ENCODE measurements at regions not wholly inside any gene's neighbourhood (a gene's known extent, or its start where the extent isn't known, plus 50 kb on each side); places are given as distances from the start of the nearest gene placed in this dataset.

- TF ChIP-seq, protein P1, sequence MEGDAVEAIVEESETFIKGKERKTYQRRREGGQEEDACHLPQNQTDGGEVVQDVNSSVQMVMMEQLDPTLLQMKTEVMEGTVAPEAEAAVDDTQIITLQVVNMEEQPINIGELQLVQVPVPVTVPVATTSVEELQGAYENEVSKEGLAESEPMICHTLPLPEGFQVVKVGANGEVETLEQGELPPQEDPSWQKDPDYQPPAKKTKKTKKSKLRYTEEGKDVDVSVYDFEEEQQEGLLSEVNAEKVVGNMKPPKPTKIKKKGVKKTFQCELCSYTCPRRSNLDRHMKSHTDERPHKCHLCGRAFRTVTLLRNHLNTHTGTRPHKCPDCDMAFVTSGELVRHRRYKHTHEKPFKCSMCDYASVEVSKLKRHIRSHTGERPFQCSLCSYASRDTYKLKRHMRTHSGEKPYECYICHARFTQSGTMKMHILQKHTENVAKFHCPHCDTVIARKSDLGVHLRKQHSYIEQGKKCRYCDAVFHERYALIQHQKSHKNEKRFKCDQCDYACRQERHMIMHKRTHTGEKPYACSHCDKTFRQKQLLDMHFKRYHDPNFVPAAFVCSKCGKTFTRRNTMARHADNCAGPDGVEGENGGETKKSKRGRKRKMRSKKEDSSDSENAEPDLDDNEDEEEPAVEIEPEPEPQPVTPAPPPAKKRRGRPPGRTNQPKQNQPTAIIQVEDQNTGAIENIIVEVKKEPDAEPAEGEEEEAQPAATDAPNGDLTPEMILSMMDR (IDR thresholded peaks at IDR 0.05; ENCODE audit: low read depth, low read length): no peak
- in situ Hi-C loops (cut with HindIII; ENCODE audit: low sequenced_read_pairs): no loop called here
- no peak overlapping the region for H3K4me3 ChIP-seq (ENCODE audit: low read depth, low read length)
- no peak for DNase-seq (ENCODE audit: low read depth, low spot score)
Observed at GRCh38 chr13:58306062-58306461, 674.5 kb downstream of the PCDH17 start.

DNA sequence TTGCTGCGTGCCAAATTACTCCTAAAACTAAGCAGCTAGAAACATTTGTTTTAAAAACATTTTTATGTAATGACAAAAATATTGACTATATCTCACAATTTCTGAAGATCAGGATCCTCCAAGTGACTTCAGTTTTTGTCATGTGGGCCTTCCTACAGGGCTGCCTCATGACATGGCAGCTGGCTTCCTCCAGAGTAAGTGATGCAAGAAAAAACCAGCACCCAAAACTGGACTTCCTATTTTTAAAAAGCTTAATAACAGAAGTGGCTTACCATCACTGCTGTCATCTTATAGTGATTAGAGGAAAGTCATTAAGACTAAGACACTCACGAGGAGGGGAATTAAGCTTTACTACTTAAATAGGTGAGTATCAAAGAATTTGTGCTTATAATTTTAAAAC, 681.7 kb downstream of the PCDH17 start:
- DNase-seq (ENCODE audit: low read depth, low spot score): no peak
- in situ Hi-C loops (cut with HindIII; ENCODE audit: low sequenced_read_pairs): no loop called here
- H3K4me3 ChIP-seq (ENCODE audit: low read depth, low read length): no peak overlapping the region
- TF ChIP-seq, protein P1 (IDR thresholded peaks at IDR 0.05; ENCODE audit: low read depth, low read length): no peak

GRCh38 chr13:58318495-58319167, 687.1 kb downstream of the PCDH17 start:
- in situ Hi-C loops (cut with HindIII; ENCODE audit: low sequenced_read_pairs): no loop called here
- TF ChIP-seq, protein P1 (IDR thresholded peaks at IDR 0.05; ENCODE audit: low read depth, low read length): no peak
- no peak overlapping the region for H3K4me3 ChIP-seq (ENCODE audit: low read depth, low read length)
- DNase-seq (ENCODE audit: low read depth, low spot score): no peak

DNA sequence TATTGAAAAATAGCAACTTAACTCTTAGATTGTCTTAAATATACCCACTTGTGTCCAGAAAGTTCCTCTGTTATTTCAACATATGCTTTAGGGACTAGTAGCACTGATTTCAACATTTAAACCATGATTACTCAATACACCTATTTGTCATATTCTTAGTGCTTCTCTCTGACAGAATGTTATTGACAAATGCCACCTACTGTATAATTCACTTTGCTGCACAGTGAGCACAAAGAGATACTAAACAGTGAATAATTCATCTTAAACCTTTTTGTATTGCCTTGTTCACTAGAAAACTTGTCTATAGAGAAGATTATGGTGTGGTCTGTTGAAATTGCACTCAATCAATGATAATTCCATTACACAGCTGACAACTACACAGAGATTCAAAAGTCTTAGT, 692.6 kb downstream of the PCDH17 start:
- DNase-seq (ENCODE audit: low read depth, low spot score): no peak
- in situ Hi-C loops (cut with HindIII; ENCODE audit: low sequenced_read_pairs): no loop called here
- TF ChIP-seq, protein P1 (IDR thresholded peaks at IDR 0.05; ENCODE audit: low read depth, low read length): no peak
- no peak overlapping the region for H3K4me3 ChIP-seq (ENCODE audit: low read depth, low read length)

DNA sequence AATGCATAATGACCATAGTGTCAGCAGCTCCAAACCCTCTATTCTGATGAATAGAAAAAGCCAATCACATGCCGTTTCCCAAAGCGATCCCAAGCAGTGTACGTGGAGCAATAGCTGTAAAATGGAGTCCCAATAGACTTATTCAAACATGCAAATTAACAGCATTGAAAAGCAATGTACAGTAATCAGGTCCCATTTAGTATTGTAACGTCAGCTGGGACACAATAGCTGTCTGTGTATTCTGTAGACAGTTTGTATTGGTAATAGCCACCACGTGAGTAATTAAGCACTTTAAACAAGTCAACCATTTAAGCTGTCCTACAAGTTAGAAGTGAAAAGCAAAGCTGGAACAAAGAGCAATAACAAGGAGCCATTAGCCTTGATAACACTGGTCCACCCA, 698.2 kb downstream of the PCDH17 start:
- TF ChIP-seq, protein P1 (IDR thresholded peaks at IDR 0.05; ENCODE audit: low read depth, low read length): no peak
- in situ Hi-C loops (cut with HindIII; ENCODE audit: low sequenced_read_pairs): no loop called here
- no peak for DNase-seq (ENCODE audit: low read depth, low spot score)
- H3K4me3 ChIP-seq (ENCODE audit: low read depth, low read length): no peak overlapping the region

GRCh38 chr13:58340895-58341294, 709.4 kb downstream of the PCDH17 start:
- in situ Hi-C loops (cut with HindIII; ENCODE audit: low sequenced_read_pairs): no loop called here
- TF ChIP-seq, protein P1 (IDR thresholded peaks at IDR 0.05; ENCODE audit: low read depth, low read length): no peak

More at GRCh38 chr13:58340895-58341294, 709.4 kb downstream of the PCDH17 start:
- DNase-seq (ENCODE audit: low read depth, low spot score): no peak
- H3K4me3 ChIP-seq (ENCODE audit: low read depth, low read length): no peak overlapping the region
